NCI-H1930 (cell line): ENCODE measurements at regions not wholly inside any gene's neighbourhood (a gene's known extent, or its start where the extent isn't known, plus 50 kb on each side); places are given as distances from the start of the nearest gene placed in this dataset.
"Not testable (repeated sequence)": the region's sequence is repeated elsewhere in the genome, so short reads cannot be mapped to it uniquely, and the experiment has no call there.

Experiments used
- DNase-seq, 2 experiments: peaks; one replicate each; lab custom pipeline; 2025; lab: John Stamatoyannopoulos, UW

- no peak for DNase-seq
These were observed 949.8 kb upstream of the LRATD1 start for GRCh38 chr2:13682540-13683272.

GRCh38 chr2:13686262-13686661, 946.3 kb upstream of the LRATD1 start:
- no peak for DNase-seq

- DNase-seq: no peak
These were observed 937.8 kb upstream of the LRATD1 start for GRCh38 chr2:13694673-13695072.

DNA sequence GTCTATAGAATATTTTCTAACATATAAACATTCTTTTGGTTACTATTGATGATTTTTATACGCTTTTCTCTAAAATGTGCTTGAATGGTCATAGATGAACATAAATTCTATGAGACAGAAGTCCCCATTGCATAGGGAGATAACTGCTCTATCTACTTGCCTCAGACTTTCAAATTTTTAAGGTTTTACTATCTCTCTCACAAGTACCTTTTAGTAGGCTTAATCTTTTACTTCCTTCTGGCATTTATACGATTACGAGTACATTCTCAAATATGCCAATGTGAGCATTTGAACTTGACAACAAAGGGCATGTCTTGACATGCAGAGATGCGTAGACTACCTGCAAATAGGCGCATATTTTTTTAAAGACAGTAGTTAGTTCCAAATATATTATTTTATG, 935.9 kb upstream of the LRATD1 start:
- DNase-seq: no peak

DNA sequence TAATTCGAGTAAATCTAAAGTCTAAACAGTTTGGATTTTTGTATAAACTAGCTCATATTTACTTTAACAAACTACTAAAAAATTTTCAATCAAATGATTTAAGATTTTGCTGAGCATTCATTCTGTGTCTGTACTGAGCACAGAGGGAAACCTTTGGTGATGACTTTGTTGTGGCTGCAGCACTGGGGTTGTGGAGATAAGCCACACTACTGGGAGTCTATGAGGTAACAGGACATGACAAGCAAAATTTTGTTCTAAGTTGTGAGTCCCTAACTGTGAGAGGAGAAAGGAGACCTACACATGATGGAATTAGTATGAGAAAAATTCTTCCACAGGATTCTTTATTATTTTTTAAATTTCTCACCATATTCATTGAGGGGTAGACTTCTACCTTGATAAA, 933.7 kb upstream of the LRATD1 start:
- DNase-seq: no peak

DNA sequence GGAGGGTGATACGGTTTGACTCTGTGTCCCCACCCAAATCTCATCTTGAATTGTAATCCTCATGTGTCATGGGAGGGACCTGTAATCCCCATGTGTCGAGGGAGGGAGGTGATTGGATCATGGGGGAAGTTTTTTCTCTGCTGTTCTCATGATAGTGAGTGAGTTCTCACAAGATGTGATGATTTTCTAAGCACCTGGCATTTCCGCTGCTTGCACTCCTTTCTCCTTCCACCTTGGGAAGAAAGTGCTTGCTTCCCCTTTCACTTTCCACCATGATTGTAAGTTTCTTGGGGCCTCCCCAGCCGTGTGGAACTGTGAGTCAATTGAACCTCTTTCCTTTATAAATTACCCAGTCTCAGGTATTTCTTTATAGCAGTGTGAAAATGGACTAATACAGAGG, 932.6 kb upstream of the LRATD1 start:
- not testable (repeated sequence) for DNase-seq

- no peak for DNase-seq
These were observed 921.4 kb upstream of the LRATD1 start for GRCh38 chr2:13711154-13711553.

GRCh38 chr2:13714466-13714865, 918.1 kb upstream of the LRATD1 start:
- DNase-seq: peak; percentile 63 to 69

- DNase-seq: no peak
These were observed 906.6 kb upstream of the LRATD1 start for GRCh38 chr2:13725945-13726344.

DNA sequence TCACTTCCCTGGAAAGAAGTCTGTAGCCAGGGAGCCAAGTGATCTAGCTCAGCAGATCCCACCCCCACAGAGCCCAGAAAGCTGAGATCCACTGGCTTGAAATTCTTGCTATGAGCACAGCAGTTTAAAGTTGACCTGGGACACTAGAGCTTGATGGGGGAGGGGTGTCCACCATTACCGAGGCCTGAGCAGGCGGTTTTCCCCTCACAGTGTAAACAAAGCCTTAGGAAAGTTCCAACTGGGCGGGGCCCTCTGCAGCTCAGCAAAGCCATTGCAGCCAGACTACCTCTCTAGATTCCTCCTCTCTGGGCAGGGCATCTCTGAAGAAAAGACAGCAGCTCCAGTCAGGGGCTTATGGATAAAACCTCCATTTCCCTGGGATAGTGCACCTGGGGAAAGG, 887.2 kb upstream of the LRATD1 start:
- no peak for DNase-seq

DNA sequence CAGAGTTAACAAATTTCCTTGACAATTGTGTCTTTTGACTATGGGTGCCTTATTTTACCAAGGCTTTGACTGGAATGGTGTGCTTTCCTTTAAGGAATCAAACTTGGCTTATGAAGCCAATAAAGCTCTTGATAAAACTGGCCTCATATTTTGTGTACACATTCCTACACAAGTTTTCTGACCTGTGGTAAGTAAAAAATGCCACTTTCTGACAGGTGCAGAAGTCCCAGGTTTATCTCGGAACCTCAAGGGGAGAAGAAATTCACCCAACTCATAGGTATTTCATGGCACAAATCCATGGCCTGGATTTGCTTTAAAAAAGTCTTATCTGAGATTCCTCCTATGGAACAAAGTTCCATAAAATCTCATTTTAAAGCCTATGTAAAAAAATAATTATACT, 880.6 kb upstream of the LRATD1 start:
- DNase-seq: no peak

DNA sequence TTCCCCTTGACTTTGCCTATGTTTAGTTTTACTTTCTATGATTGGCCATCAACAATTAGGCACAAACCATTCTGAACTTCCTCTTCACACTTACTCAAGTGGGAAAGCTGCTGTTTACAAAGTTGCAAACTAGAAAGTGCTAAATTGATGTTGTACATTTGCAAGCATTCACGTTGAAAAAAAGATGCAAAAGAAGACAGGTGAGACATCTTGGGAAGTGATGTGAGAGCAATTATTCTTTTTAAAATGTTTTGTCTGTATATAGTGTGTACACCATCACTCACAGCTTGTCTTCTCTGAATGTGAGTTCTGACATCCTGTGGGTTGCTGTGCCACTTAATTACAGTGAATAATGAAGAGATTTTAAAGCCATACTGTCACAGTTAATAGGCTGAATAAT, 874.1 kb upstream of the LRATD1 start:
- DNase-seq: no peak

- DNase-seq: no peak
These were observed 864.2 kb upstream of the LRATD1 start for GRCh38 chr2:13768274-13768673.

DNA sequence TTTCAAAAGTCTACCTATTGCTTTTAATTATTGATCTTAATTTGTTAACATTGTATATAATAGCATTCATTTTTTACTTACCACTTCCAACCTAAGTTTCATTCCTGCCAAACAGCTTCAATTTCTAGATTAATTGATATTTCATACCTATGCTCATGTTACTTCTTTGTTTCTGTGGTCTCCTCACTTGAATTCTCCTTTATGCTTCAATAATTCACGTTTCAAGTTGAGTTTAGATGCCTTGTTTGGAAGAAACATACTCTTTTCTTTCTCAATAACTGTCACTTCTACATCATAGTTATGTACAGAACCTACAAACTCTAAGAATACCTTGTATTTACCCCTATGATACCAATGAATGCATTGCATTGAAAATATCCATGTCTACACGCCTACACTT, 862.2 kb upstream of the LRATD1 start:
- DNase-seq: no peak

DNA sequence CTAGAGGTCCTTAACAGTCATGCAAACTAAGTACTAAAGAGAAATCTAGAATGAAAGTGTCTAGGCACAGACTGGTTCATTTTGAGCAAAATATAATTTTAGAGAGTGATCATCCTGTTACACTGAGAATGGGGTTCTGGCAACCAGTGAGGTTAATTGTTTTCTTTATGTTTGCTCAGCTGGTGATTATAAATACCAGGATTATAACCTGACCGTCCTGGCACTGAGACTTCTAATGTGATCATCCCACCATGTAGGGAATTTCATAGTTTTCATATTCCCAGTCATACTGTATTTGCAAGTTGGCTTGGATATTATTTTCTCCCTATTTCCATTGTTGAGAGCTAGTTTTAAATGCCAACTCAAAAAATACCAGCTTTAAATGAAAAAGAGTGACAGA, 852.5 kb upstream of the LRATD1 start:
- DNase-seq: peak; percentile 15 to 69

GRCh38 chr2:13791019-13791547, 841.4 kb upstream of the LRATD1 start:
- no peak for DNase-seq

GRCh38 chr2:13806539-13806938, 826.0 kb upstream of the LRATD1 start:
- DNase-seq: no peak

- no peak for DNase-seq
These were observed 819.3 kb upstream of the LRATD1 start for GRCh38 chr2:13813236-13813635.

GRCh38 chr2:13818002-13818401, 814.5 kb upstream of the LRATD1 start:
- DNase-seq: no peak

GRCh38 chr2:13819896-13820295, 812.6 kb upstream of the LRATD1 start:
- no peak for DNase-seq

DNA sequence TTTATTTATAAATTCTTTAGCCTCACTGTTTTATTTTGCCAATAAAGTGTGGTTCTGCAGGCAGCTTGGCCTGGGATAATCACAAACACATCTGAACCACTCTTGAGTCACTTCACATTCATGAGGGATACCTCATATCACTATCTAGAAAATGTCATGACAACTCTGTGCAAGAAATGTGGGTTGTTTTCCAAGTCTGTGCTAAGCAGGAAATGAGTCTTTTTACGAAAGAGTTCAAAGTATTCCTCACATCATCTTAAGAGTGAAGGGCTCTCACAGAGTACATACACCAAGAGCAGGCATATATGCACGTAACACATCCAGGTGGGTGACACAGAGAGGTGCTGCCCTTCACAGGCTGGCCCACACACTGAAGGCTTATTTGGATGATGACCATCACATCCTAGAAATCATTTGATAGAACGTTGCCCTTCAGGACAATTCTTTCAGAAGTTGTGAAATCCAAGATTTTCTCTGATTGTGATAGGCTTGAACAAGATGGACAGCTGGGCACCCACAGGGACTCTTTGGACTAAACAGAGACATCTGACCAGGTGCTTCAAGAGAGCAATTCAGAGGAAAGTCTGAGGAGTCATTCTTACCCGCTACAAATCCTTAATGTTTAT, 811.1 kb upstream of the LRATD1 start:
- no peak for DNase-seq

DNA sequence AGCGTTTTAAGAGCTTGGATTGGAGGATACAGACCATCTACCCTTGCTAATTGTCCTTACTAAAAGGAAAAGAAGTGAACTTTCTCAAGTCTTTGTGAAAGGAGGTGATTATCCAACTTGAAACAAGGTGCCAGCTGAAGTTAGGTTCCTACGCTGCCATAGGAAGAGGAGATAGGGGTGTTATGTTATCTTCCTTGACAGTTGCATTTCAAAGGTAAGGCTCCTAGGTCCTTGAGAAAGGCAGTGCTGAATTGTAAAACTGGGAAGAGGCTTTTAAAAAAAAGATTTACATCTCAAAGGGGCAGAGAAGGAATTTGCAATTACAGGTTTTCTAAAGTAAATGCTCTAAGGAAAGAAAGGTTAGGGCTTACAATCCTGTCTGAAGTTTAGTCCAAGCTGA, 810.2 kb upstream of the LRATD1 start:
- no peak for DNase-seq

DNA sequence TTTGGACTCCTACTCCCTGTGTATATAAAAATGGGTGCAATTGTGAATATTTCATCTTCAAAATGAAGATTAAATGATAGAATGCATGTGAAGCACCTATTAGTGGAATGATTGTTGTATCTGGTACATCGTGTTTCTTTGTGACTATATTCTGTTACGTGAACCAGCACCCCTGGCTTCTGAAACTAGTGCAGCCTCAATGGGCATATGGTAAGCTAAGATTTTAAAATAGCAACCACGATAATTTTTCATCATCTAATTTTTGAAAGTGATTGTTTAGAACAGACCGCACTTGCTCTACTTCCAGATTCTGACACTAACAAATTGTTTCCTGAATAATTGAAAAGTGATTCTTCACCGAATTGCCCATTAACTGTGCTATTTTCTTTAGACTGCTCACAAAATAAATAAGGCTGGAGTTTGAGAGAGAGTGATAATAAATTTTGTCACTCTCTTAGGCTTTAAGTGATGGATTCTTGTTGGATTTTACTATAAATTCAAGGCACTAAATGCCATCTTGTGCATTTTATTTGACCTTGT, 806.1 kb upstream of the LRATD1 start:
- no peak for DNase-seq
